NCI-H1930 (cell line): ENCODE measurements at regions not wholly inside any gene's neighbourhood (a gene's known extent, or its start where the extent isn't known, plus 50 kb on each side); places are given as distances from the start of the nearest gene placed in this dataset.
"Not testable (repeated sequence)": the region's sequence is repeated elsewhere in the genome, so short reads cannot be mapped to it uniquely, and the experiment has no call there.

Experiments
- DNase-seq, 2 experiments: peaks; one replicate each; lab custom pipeline; 2025; lab: John Stamatoyannopoulos, UW

DNA sequence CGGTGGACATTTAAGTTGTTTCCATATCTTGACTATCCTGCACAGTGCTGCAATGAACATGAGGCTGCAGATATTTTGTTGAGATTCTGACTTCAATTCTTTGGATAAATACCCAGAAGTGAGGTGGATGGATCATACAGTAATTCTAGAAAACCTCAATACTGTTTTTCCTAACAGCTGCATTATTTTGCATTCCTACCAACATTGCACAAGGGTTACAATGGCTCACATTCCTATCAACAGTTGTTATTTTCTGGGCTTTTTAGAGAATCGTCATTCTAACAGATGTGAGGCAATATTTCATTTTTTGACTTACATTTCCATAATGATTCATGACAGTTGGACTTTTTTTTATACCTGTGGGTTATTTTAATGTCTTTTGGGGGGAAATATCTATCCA is 716.9 kb upstream of the ANO3 start:
- no peak for DNase-seq

GRCh38 chr11:25615841-25616240 is 716.1 kb upstream of the ANO3 start:
- DNase-seq, result no peak

- DNase-seq, result no peak
These were observed 706.8 kb upstream of the ANO3 start for GRCh38 chr11:25625094-25625493.

GRCh38 chr11:25628030-25628429 is 703.9 kb upstream of the ANO3 start:
- DNase-seq, result no peak

DNA sequence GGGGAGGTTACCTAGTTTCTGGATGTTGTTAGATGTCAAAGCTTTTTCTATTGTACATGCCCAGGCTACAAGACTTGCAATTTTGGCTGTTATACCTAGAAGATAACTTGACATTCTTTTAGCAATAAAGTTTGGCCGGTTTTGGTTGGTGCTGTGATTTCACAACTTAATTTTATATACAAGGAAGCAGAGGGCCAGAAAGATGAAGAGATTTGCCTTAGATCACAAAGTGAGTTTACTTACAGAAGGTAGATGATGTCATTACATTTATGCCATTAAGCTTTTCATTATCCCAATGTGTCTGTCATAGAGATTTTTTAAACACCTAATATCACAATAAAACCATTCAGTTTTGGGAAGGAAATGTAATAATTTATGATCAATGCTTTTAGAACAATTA is 698.7 kb upstream of the ANO3 start:
- no peak for DNase-seq

DNA sequence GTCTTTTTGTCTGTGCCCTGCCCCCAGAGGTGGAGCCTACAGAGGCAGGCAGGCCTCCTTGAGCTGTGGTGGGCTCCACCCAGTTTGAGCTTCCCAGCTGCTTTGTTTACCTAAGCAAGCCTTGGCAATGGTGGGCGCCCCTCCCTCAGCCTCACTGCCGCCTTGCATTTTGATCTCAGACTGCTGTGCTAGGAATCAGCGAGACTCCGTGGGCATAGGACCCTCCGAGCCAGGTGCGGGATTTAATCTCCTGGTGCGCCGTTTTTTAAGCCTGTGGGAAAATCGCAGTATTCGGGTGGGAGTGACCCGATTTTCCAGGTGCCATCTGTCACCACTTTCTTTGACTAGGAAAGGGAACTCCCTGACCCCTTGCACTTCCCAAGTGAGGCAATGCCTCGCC is 682.7 kb upstream of the ANO3 start:
- not testable (repeated sequence) for DNase-seq

- DNase-seq, result no peak
These were observed 681.6 kb upstream of the ANO3 start for GRCh38 chr11:25650319-25650718.

DNA sequence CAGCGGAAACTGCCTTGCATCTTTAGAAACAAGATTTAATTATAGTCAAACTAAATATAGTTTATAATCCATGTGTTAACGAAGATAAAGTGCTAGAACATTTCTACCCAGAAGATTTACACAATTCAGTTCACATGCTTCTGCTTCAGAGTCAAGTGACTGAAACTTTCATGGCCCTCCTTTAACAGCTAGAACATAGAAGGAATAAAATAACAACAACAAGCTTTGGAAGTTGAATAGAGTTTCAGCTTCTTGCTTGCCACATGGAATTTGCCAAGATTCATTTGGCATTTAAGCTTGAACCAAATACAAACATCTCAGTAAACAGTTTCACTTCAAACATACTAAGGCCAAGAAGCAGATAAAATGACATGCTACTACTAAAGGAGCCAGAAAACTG is 676.3 kb upstream of the ANO3 start:
- DNase-seq, result no peak

GRCh38 chr11:25658916-25659315 is 673.0 kb upstream of the ANO3 start:
- no peak for DNase-seq

DNA sequence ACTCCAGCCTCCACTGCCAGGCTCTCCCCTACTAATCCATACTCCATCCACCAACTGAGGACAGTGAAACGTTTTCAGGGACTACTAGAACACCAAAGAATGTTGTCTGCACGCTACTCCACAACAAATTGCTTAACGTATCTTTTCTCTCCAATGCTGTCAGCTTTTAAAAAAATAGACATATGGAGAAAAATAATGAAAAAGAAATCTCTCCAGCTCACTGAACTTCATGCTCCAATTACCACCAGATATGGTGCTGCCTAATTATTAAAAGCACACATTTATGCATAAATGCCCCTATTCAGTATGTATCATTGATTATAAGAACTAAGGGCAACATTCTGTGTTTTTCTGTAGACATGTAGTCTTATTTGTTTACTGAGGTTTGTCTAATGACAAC is 672.2 kb upstream of the ANO3 start:
- no peak for DNase-seq

DNA sequence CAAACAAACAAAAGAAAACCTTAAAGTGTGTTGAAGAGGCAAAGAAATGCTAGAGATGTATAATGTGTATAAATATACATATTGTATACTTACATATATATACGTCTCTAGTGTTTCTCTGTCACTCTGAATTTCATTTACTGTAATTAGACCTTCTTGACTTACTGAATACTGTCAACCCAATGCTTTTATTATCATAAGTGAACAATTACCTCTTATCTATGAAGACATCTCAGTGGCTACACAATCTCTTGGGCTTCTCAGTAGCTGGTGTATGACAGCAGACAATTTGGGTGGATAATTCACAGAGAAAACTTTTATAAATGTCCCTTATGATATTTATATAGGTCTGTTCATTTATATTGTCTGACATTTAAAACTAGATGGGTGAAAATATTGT is 664.1 kb upstream of the ANO3 start:
- DNase-seq, result no peak

DNA sequence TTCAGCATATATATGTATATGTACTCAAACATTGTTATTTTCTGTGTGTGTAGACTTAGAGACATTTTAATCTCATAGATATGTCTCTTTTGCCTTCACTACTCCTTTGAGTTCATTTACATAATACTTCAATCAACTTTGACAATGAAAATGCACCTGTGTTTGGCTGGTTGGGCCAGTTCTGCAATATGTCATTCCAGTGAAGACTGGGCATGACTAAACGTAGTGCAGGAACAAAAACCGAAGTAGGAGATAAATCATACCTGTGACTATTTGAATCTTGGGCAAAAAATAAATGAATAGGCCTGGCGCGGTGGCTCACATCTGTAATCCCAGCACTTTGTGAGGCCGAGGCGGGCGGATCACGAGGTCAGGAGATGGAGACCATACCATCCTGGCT is 640.0 kb upstream of the ANO3 start:
- DNase-seq, result no peak

DNA sequence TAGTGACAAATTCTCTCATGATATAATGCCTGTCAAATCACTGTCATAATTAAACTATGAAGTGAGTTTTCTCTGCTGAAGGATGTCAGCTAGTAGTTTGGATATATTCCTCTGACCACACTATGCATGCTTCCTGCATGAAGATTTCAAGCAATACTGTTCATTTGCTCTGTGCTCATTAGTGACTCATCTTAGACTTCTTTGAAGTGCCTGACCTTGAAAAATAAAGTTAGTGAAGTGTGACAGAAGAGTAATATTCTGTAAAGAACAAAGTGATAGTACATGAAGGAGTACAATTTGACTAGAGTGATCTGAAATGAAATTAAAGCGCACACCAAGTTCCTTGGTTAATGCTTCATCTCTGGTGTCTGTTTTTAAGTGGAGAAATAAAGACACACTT is 629.5 kb upstream of the ANO3 start:
- DNase-seq, result no peak

DNA sequence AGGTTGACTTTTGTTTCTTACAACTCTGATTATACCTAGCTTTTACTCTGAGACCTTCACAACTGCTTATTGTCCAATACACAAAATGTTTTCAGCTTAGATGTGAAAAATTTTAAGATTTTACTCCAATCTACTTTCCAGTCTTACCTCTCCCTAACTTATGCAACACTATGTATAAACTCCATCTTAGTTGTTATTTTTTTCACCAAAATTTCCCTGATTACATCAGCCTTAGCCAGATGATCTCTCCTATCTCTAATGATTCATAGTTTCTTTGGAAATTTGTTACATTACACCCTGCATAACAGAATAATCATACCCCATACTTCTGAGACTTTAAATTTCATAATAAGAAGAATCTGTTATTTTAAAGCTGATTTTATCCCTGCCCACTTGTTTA is 621.0 kb upstream of the ANO3 start:
- DNase-seq, result no peak

DNA sequence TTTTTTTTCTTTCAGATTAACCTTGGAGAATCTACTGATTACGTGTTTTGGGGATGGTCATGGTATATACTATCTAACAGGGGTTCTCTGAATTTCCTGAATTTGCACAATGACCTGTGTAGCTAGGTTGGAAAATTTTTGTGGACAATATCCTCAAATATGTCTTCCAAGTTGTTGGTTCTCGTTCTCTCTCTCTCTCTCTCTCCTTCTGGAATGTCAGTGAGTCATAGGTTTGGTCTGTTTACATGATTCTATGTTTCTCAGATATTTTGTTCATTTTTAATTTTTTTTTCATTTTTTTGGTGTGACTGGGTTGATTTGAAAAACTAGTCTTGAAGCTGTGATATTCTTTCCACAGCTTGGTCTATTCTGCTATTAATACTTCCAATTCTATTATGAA is 604.0 kb upstream of the ANO3 start:
- DNase-seq, result no peak

GRCh38 chr11:25730230-25730629 is 601.7 kb upstream of the ANO3 start:
- DNase-seq, result no peak

DNA sequence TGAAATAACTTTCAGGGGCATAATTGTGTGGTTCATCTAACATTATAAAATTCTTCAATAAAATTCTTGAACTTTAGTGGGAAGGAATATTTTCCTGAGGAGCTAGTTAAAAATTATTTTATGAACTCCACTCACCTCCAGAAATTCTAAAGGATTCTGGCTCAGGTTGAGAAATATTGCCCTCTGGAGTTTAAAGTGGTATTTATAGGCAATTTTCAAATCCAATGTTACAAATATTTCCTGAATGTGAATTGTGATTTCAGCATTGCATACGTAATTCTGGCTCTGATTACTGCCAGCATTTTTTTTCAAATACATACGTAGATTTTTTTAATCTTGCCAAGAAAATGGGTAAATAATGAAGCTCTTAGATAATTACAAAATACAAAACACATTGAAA is 598.2 kb upstream of the ANO3 start:
- DNase-seq, result no peak

DNA sequence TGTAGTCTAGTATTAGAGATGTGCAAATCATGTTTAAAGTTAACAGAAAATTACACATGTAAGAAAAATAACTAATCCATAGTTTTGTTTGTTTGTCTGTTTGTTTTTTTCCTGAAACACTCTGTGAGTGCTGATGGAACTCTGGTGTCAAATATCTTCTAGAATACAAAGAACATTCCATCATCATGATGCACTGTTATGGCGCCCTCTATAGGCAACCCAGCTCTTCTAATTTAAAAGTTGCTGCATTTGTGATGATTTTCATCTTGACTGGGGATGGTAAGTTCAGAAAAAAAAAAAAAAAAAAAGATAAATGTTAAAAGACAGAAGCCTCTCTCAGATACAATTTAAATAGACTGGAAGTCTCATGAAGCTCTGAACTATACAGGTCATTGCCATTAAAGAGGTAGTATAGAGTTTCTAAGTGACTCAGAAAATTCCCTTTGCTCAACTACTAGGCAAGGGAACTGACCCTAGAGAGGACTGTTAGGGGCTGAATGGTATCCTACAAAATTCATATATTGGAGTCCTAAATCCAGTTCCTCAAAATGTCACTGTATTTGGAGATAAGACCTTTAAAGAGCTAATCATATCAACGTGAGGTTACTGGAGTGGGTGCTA is 597.2 kb upstream of the ANO3 start:
- no peak for DNase-seq

DNA sequence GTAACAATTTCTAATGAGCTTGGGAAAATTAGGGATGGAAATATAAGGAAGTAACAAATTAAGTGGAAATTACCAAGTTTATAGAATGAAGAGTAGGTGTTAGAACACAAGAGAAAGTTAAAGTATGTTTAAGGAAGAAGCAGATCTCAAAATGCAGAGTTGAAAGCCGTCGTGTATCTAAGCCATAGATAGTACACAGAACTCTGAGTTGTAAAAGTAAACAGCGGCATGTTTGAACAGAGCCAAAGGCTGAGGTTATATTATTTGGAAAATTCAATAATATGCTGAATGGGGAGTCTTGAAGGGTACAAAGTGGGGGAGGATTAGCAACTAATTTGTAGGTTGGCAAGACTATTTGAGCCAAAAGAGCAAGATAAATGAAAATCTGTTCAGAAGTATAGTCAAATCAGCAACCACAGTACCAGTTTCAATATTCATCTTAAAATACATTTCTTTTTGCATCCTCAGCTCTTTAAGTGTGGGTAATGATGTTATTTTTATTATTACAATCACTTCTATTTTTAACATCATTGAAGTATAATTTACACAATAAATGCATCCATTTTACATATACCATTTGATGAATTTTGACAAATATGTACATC is 594.8 kb upstream of the ANO3 start:
- no peak for DNase-seq

- no peak for DNase-seq
These were observed 590.0 kb upstream of the ANO3 start for GRCh38 chr11:25741886-25742285.

- no peak for DNase-seq
These were observed 589.1 kb upstream of the ANO3 start for GRCh38 chr11:25742800-25743199.

DNA sequence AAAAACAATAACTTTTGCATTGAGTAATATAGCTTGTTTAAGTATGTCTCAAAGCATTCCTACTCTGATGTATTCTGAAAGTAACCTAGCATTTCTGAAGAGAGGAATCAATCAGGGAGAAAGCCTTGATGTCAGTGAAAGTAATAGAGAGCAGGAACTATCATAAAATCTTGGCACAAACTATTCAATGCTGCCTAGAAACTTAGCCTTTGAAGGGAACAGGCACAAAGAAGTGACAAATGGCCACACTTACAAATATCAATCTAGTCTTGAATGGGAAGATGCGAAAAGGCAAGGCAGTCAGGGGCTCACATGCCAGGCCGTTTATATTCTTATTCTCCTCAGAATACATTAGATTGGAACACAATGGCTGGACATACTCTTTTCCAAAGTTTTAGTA is 576.5 kb upstream of the ANO3 start:
- no peak for DNase-seq

DNA sequence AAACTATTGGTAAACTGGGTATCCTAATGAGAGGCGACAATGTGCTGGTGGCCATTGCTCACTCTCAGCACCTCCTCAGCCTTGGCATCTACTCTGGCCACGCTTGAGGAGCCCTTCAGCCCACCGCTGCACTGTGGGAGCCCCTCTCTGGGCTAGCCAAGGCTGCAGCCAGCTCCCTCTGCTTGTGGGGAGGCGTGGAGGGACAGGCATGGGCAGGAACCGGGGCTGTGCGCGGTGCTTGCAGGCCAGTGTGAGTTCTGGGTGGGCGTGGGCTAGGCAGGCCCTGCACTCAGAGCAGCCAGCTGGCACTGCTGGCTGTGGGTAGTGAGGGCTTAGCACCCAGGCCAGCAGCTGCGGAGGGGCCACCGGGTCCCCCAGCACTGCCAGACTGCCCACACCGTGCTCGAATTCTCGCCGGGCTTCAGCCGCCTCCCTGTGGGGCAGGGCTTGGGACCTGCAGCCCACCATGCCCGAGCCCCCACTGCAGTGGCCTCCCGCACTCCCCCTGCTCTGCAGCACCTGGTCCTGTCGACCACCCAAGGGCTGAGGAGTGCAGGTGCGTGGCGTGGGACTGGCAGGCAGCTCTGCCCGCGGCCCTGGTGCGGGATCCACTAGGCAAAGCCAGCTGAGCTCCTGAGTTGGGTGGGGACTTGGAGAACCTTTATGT is 575.9 kb upstream of the ANO3 start:
- no peak for DNase-seq

DNA sequence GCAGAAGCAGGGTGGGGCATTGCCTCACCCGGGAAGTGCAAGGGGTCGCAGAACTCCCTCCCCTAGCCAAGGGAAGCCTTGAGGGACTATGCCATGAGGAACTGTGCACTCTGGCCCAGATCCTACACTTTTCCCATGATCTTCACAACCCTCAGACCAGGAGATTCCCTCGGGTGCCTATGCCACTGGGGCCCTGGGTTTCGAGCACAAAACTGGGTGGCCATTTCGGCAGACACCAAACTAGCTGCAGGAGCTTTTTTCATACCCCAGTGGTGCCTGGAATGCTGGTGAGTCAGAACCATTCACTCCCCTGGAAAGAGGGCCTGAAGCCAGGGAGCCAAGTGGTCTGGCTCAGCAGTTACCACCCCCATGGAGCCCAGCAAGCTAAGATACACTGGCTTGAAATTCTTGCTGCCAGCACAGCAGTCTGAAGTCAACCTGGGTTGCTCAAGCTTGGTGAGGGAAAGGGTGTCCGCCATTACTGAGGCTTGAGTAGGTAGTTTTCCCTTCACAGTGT is 573.7 kb upstream of the ANO3 start:
- DNase-seq, result no peak
